Activated T-cell treated with anti-CD3 and anti-CD28 coated beads, Interleukin-2, amount 50 U/mL, for 72 hours (primary cell): ENCODE measurements at regions not wholly inside any gene's neighbourhood (a gene's known extent, or its start where the extent isn't known, plus 50 kb on each side); places are given as distances from the start of the nearest gene placed in this dataset.
"Not testable (repeated sequence)": the region's sequence is repeated elsewhere in the genome, so short reads cannot be mapped to it uniquely, and the experiment has no call there.

Experiments
- ATAC-seq, 2 donors: fragments of 150-1000 bp; cut with Tn5 transposase; replicated peaks in 1 of 2; 2 replicates each; pipeline ENCODE4 v1.10.0; 2021; ENCODE audit warnings: moderate library complexity in 2 of 2, mild to moderate bottlenecking in 1 of 2
- DNase-seq, 2 donors: peaks; one replicate each; pipeline ENCODE4 v3.0.0; 2021 to 2022; ENCODE audit warnings: mixed read lengths in 1 of 2
- H3K27ac Mint-ChIP-seq: one replicate; pipeline ENCODE4 v1.8.0; 2022; ENCODE audit warnings: mild to moderate bottlenecking, moderate library complexity, mixed read lengths
- H3K27me3 Mint-ChIP-seq: one replicate; pipeline ENCODE4 v1.8.0; 2022; ENCODE audit warnings: low read depth, mixed read lengths
- H3K36me3 Mint-ChIP-seq, 2 donors: one replicate each; pipeline ENCODE4 v1.8.0; 2022; ENCODE audit warnings: mixed read lengths in 2 of 2, mild to moderate bottlenecking in 1 of 2; ENCODE audit not compliant: insufficient read depth in 2 of 2
- H3K4me1 Mint-ChIP-seq: one replicate; pipeline ENCODE4 v1.8.0; 2022; ENCODE audit warnings: low read depth, mixed read lengths
- H3K4me3 Mint-ChIP-seq, 2 donors: one replicate each; pipeline ENCODE4 v1.8.0; 2022; ENCODE audit warnings: mild to moderate bottlenecking in 2 of 2, mixed read lengths in 2 of 2, moderate library complexity in 2 of 2
- H3K9me3 Mint-ChIP-seq, 2 donors: one replicate each; pipeline ENCODE4 v1.8.0; 2022; ENCODE audit warnings: mixed read lengths in 2 of 2

- Mint-ChIP-seq H3K27me3 (peaks cover 18% of the 10 kb centered on the region), H3K4me3 (no peak overlapping the region), H3K4me1 (peaks cover 27% of the 10 kb centered on the region), H3K9me3 (no peaks in the 10 kb centered on the region), H3K36me3 (no peaks in the 10 kb centered on the region), H3K27ac (no peak overlapping the region)
- no peak for ATAC-seq
- no peak for DNase-seq
These were observed 56.6 kb upstream of the LAS1L start for GRCh38 chrX:65591206-65591605.

- H3K27me3 Mint-ChIP-seq, result peaks cover 18% of the 10 kb centered on the region
- ATAC-seq (no peak), DNase-seq (no peak)
- H3K4me1 Mint-ChIP-seq, result peaks cover 8% of the 10 kb centered on the region
- H3K4me3 Mint-ChIP-seq, result no peak overlapping the region
- H3K27ac Mint-ChIP-seq, result no peak overlapping the region
- no peaks in the 10 kb centered on the region for H3K36me3 Mint-ChIP-seq
- H3K9me3 Mint-ChIP-seq, result no peaks in the 10 kb centered on the region
These were observed 54.7 kb upstream of the LAS1L start for GRCh38 chrX:65589304-65589703.

- ATAC-seq (no peak), DNase-seq (no peak)
- Mint-ChIP-seq H3K4me1 (peaks cover 3% of the 10 kb centered on the region), H3K9me3 (no peaks in the 10 kb centered on the region), H3K36me3 (no peaks in the 10 kb centered on the region), H3K4me3 (no peak overlapping the region), H3K27ac (no peak overlapping the region), H3K27me3 (peaks cover 18% of the 10 kb centered on the region)
These were observed 54.2 kb upstream of the LAS1L start for GRCh38 chrX:65588795-65589194.

- H3K27me3 Mint-ChIP-seq, result peaks cover 18% of the 10 kb centered on the region
- no peak overlapping the region for H3K27ac Mint-ChIP-seq
- H3K36me3 Mint-ChIP-seq, result no peaks in the 10 kb centered on the region
These were observed 53.3 kb upstream of the LAS1L start for GRCh38 chrX:65587616-65588526.

GRCh38 chrX:65586491-65586890 is 51.9 kb upstream of the LAS1L start:
- H3K4me1 Mint-ChIP-seq, result peaks cover 11% of the 10 kb centered on the region
- H3K4me3 Mint-ChIP-seq, result no peak overlapping the region
- no peaks in the 10 kb centered on the region for H3K9me3 Mint-ChIP-seq
- H3K36me3 Mint-ChIP-seq, result no peaks in the 10 kb centered on the region
- H3K27me3 Mint-ChIP-seq, result peaks cover 26% of the 10 kb centered on the region
- no peak overlapping the region for H3K27ac Mint-ChIP-seq
- DNase-seq, result no peak
- ATAC-seq, result no peak

More at GRCh38 chrX:65587616-65588526, 53.3 kb upstream of the LAS1L start:
- Mint-ChIP-seq H3K4me3 (no peak overlapping the region), H3K9me3 (no peaks in the 10 kb centered on the region), H3K4me1 (no peaks in the 10 kb centered on the region)
- no peak for DNase-seq
- no peak for ATAC-seq

GRCh38 chrX:65585226-65585625 is 50.6 kb upstream of the LAS1L start:
- not testable (repeated sequence) for H3K9me3 Mint-ChIP-seq, DNase-seq, H3K36me3 Mint-ChIP-seq, ATAC-seq, H3K4me3 Mint-ChIP-seq, H3K27ac Mint-ChIP-seq
- Mint-ChIP-seq H3K27me3 (peaks cover 25% of the 10 kb centered on the region), H3K4me1 (peaks cover 11% of the 10 kb centered on the region)
